GM19239 (cell line): ENCODE measurements at regions not wholly inside any gene's neighbourhood (a gene's known extent, or its start where the extent isn't known, plus 50 kb on each side); places are given as distances from the start of the nearest gene placed in this dataset.

Experiments
- DNase-seq: peaks from one replicate; pipeline ENCODE4 v3.0.0; 2011; ENCODE audit warnings: low spot score; ENCODE audit not compliant: insufficient read length
- FAIRE-seq: peaks from 2 replicates; lab custom pipeline; 2011; peaks lifted over from hg19 to GRCh38; lab: Jason Lieb, UNC

DNA sequence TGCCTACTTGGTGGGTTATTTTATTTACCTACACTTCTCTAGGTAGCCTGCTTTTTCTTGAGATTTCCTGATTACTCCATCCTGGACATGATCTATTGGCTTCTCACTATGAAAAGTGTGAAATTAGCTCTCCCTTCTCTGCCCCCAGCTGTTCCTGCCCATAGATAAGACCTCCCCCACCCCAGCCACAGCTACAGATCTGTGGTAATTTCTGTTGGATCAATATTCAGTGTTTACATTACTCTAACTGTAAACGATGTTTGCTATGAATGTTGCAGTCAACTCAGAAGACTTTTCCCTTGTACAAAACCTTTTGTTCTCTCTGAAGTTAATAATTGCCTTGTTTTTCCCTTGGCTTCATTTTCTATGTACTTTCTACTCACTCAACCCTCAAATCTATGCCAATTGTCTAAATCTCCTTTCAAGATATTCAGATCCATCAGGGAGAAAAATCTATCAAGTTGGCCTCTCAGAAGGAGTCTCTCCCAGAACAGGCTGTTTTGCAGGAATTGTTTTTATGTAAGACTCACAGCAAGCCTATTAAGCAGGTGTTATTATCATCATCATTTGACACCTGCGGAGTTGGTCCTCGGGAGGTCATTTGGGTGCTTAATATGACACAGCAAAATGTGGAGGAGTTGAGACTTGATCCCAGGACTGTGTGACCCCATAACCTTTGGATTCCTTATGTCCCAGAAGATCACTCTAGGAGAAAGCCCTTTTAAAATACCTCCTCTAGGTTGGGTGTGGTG, 227.4 kb downstream of the SUDS3 start:
- no peak for FAIRE-seq
- DNase-seq: no peak

DNA sequence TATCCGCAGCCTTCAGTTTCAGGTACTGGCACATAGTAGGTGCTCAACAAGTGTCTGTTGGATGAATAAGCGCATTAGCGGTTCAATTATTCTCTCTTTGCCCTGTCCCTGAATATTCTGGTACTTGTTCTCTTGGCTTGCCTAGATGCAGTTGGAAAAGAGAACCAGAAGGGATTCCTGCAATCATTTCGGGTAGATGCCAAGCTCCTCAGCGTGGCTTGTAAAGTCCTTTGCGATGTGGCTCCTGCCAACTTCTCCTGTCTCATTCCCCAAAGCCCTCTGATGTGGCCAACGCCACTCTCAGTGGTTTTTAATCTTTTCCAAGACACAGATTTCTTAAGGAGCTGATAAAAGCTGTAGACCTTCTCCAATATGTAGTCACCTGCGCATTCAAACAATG, 230.3 kb downstream of the SUDS3 start:
- no peak for FAIRE-seq

DNA sequence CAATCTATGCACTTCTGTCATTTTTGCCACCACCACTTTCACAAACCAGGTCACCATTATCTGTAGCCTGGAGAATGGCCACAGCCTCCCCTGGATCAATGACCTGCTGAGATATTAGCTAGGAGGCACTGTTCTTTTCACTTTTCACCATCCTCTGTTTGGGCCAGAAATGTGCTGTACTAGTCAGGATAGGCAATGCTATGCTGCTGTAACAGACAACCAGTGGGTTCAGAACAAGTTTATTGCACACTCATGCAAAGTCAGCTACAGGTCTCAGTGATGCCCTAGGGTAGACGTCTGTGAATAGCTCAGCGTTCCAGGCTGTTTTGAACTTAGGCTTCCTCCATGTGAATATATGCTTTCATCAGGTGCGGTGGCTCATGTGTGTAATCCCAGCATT, 231.5 kb downstream of the SUDS3 start:
- FAIRE-seq (no peak), DNase-seq (no peak)

More for the DNA sequence above, 230.3 kb downstream of the SUDS3 start:
- no peak for DNase-seq

DNA sequence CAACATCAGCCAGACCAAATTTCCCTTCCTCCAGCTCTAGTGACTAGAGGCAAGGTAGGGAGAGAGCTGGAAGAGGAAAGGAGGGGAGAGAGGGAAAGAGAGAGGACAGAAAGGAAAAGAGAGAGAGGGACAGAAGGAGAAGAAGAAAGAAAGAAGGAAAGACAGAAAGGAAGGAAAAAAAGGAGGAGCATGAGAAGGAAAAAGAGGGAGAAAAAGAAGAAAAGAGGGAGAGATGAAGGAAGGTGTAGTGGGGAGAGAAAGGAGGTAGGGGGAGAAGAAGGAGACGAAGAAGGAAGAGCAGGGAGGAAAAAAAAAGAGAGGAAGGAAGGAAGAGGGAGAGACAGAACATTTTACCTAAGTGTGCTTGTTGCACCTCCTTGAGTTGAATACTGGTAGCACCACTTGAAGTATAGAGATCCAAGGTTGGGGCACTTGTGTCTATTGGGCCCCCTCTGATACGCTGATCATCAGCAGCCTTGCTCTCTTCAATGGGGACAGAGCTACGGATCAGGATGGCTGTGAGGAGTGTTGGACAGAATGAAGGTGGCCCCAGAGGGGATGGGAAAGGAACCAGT, 232.5 kb downstream of the SUDS3 start:
- DNase-seq: no peak
- no peak for FAIRE-seq

DNA sequence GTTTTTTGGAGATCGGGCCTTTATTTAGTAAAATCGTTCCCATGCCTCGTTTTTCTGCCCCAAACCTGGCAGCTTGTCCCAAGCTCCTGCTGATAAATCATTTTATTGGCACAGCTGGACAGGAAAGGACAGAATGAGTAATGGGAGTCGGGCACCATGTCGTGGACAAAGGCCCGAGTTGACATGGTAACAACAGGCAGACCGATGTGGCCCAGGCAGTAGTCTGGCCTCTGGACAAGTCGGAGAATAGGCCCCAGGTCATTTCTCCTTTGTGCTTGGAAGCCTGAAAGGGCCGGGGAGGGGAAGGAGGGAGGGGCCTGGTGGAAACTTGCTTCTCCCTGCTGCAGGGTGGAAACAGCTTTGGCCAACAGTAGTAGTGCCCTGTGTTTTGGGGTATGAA, 234.9 kb downstream of the SUDS3 start:
- no peak for DNase-seq
- no peak for FAIRE-seq

DNA sequence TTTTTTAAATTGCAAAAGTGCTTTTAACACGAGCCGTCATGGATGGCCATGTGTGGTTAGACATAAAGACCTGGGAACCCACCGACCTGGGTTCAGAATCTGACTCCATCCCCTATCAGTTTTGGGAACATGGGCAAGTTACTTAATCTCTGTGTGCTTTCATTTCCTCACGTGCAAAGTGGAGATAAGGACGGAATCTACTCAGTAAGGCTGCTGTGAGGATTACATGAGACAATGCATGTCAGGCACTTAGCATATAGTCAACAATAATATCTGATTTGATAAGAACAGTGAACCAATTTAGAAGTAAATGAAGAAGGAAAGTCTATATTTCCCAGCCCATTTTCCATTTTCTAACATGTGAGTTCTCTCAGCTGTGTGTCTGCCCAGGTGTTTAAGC, 235.4 kb downstream of the SUDS3 start:
- DNase-seq (no peak), FAIRE-seq (no peak)

DNA sequence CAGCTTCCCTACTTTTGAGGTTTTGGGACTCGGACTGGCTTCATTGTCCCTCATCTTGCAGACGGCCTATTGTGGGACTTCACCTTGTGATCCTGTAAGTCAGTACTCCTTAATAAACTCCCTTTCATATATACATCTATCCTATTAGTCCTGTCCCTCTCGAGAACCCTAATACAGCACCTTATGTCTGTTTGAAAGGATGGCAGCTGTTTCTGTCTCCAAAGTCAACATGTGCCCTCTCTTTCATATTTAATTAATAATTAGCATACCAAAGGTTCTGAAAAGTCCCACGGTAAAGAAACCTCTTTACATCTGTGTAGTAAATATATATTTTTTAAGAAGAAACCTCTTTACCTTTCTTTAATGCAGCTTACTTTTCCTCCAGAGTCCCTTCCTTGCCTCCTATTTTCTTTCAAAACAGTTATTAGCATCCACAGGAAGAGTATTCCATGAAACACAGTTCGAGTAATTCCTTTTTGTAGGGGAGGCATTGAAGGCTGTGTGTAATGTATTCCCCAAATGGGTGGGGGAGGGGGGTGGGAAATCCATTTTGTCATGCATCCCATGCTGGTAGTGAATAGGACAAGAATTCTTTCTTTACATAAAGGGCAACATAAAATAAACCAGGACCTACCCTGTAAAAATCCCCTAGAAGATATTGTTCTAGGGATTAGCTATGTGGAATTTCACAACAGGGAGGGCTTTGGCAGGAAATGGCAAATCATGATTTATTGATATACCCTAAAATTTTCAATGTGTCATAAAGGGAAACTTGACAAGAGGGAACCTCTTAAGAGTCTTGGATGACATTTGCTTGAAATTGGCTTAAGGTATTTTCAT, 241.5 kb downstream of the SUDS3 start:
- FAIRE-seq: no peak
- no peak for DNase-seq

DNA sequence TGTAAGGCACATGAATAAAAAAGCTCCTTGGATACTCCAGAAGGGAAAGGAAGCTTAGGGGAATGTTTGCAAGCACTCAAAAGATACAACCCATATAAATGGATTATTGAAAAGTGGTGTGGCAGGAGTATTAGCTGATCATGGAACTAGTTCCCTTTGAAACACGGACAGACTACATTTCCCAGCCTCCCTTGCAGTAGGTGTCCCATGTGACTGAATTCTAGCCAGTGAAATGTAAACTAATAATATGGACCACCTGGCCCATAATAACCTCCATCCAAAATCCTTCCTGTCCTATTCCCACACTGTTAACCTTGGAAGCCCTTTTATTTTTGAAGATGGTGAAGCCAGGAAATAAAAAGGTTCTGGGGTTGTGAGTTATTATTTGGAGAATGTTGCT, 242.3 kb downstream of the SUDS3 start:
- DNase-seq (no peak), FAIRE-seq (no peak)

DNA sequence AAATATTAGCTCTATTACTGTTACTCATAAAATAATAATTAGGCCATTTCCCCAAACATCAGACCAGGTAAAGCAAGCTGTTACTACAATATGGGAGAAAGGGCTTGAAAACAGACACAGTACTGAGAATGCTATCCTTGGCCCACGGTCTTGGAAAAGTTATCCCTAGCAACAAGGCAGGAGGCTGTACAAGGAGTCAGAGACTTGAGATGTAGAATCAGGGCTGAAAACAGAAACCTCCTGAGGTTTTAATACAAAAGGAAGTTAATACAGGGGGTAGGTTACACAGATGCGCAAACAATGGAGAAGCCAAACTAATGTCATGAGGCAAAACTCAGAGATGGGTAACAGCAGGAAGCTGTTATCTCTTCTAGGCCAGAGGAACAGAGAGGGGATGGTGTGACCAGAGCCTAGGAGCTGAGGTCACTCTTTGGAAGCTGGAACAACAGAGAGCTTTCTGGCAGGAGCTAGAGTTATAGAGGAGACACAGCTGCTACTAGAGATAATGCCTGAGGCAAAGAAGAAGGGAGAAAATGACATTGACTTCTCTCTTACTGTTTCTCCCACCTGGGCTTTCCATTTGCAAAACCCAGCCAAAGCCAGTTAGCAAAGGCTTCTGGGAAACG, 248.8 kb downstream of the SUDS3 start:
- DNase-seq (no peak), FAIRE-seq (no peak)

DNA sequence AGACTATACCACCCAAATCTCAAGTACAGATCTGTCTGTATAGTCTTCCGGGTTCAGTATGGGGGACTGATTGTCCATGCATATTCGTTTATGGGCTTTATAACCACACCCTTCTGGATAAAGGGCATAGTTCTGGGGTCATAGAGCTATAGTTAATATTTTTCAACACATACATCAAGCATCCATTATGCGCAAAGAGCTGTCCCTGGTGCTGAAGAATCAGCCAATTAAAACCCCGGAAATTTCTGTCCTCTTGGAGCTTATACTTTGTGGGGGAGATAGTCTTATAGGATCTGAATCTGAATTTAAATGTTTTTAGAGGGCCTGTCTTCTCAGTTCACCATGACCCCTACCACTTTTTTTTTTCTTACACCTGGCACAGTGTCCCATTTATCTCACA, 256.7 kb downstream of the SUDS3 start:
- DNase-seq (no peak), FAIRE-seq (no peak)

DNA sequence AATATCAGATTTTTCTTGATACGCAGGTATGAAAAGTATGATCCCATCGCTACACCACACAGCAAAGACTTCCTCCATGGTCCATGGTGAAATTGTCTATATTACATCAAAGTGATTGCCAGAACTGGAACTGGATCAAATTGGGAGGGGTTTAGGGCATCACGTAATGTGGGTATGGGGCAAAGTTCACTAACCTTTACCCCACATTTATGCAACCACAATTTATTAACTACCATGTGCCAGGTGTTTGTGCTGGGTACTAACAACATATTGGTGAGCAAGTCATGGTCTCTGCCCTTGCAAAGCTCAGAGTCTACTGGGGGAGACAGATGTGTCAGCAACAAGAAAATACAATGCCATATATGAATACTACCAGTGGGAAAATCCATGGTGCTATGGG, 258.9 kb downstream of the SUDS3 start:
- no peak for FAIRE-seq
- DNase-seq: no peak

DNA sequence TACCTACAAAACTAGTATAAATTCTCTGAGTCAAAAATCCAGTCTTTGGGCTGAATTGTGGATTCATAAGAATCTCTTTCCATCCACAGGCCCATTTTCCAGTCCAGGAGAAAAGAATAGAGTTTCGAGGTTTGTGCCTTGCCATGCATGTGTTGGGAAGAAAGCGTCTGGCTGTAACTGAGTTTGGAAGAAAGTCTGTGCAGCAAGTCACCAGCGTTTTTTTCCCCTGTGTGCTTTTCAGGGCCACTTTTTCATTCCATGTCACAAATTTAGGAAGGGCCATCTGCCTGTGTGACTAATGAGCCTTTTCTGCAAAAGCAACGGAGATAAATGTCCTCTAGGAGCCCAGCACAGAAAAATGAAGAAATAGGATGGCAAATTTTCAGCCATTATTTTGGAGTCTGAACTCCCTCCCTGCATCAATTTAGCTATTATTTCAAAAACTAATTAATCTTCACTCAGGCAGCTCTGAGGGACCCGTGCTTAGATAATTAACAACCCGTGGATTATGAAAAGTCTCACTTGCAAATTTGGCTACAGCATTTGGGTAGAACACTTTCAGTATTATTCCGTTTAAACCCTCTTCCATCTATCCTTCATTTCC, 261.5 kb downstream of the SUDS3 start:
- no peak for DNase-seq
- no peak for FAIRE-seq

DNA sequence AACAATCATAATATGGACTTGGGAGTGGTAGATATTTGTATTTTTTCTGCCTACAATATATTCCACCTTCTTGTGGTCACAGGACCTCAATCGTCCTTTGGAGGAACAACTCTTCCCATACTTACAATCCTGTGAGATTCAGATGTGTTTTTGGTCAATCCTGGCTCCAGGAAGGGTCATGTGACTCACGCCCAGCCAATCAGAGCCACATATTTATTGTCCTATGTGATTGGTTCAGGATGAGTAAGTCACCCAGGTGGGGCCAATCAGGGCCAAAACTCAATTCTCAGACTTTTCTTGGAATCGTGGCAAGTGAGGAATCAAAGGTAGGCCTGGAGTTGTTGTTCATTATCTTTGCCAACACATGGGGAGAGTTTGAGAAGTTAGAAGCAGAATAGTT, 264.9 kb downstream of the SUDS3 start:
- no peak for DNase-seq
- FAIRE-seq: no peak

DNA sequence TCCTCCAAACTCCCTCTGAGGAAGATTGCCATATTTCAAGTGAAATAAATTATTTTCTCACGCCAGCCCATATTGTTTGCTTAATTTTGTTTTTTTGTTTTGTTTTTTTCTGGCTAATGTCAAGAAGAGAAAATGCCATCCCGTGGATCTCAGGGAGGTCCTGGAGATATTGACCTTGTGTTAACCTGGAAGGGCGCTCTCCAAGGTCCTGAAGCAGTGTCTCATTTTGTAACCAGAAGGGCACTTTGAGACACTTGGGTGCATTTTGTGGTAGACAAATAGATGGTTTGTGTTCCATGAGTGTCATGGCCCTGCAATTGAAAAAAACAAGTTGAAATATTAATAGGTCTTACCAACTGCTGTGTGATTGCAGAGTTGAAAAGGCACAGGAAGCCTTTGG, 268.9 kb downstream of the SUDS3 start:
- FAIRE-seq (no peak), DNase-seq (peak; percentile 9)

DNA sequence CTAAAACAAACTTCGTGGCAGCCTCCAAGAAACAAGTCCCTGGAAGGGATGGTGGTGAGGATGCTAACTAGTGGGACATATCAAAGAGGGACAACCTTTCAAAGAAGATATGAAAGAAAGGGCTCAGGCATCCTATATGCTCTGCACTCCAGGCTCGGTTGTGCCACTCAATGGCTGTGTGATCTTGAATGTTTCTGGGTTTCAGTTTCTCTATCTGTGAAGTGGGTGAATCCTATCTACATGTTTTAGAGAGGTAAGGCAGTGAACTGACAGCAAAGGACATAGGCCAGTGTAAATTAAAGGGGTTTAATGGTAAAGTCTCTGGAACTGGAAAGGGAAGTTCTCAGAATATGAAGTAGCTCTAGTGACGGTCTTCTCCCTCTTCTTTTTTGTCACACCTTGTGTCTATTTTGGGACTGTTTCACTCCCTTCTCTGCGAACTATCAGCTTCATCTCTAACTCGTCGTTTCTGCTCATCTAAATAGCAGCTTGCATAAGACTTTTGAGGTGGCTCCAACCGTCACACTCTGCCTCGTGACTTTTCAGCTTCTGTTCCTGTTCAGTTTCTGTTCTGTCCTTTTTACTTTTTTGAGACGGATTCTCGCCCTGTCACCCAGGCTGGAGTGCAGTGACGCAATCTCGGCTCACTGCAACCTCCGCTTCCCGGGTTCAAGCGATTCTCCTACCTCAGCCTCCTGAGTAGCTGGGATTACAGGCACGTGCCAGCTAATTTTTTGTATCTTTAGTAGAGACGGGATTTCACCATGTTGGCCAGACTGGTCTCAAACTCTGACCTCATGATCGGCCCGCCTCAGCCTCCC, 273.6 kb downstream of the SUDS3 start:
- FAIRE-seq (no peak), DNase-seq (no peak)

DNA sequence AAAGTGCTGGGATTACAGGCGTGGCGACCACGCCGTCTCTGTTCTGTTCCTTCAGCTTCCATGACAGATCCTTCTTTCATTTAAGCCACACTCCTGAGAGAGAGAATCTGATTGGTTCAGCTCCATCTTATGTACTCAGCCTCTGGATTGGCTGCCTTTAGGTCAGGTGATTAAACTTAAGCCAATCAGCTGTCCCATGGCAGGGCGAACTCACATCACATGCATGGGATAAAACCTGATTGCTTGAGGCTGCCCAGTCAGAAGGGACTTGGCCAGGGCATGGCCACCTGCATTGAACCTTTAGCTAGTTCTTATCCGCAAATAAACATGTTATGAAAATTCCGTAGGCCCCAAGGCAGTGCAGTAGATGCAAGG, 274.2 kb downstream of the SUDS3 start:
- FAIRE-seq: no peak
- DNase-seq: no peak

DNA sequence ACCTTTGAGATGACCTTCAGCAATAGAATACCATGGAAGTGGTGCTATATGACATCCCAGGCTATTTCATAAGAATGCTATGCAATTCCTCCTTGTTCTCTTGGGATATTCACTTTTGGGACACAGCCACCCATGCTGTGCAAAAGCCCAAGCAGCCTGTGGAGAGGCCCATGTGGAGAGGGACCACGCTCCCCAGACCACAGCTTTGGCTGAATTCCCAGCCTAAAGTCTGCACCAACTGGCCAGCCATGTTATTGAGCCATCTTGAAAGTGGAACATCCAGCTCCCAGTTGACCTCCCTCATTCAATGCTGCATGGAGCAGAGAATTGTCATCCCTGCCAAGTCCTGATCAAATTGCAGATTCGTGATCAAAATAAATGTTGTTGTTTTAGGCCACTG, 275.1 kb downstream of the SUDS3 start:
- DNase-seq (no peak), FAIRE-seq (no peak)

DNA sequence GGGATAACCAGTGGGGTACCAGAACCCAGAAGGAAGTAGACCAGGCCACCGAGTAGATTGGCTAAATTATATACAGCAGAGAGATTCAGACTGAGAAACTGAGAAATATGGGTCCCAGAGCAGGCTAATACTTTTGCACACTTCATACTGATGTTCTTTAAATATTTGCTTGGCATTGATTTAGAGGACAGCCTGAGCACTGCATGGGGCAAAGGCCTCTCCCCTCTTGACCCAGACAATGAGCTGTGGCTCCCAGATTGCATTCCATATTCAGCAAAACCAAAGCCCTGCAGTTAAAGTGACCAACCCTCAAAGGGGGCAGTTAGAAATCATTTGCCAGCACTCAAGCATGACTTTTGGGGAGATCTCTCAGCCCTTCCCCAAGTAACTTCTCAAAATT, 279.2 kb downstream of the SUDS3 start:
- FAIRE-seq (no peak), DNase-seq (no peak)

DNA sequence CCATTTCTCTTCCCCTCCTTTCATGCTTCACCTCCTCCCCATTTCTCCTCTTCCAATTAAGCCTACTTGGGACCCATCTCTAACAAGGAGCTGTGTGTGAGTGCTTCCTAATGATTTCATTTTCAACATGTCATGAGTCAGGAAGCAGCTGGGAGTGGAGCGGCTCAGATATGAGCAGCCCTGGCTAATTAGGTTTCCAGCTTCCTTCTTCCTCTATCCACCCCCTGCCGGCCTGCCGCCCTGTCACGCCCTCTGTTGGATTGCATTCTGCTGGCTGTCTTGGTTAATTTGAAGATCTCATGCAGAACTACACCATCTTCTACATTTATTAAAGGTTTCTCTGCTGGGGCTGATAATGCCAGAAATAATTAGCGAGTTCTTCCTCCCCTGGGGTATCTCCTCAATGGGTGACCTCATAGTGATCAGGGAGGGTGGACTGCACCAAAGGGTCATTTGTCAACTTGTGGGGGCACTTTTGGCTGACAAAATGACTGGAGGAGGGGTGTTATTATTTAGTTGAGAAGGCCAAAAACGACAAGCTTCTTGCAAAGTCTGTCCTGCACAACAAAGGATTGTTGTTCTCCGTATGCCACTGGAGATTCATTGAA, 300.9 kb upstream of the SRRM4 start:
- DNase-seq (no peak), FAIRE-seq (no peak)
